RWPE2 (cell line): ENCODE measurements at regions not wholly inside any gene's neighbourhood (a gene's known extent, or its start where the extent isn't known, plus 50 kb on each side); places are given as distances from the start of the nearest gene placed in this dataset.

Source experiments
- ATAC-seq: fragments of 200-7000 bp; cut with Tn5 transposase; 3 replicates; pipeline ENCODE4 v1.9.1; 2021; ENCODE audit warnings: low read depth
- DNase-seq: peaks from one replicate; pipeline ENCODE4 v3.0.0-alpha.2; 2020; ENCODE audit warnings: low spot score
- H3K27ac ChIP-seq: fragments of 450-650 bp; 2 replicates; pipeline ENCODE4 v1.5.1; 2017; ENCODE audit warnings: mild to moderate bottlenecking; ENCODE audit not compliant: poor library complexity, severe bottlenecking
- H3K27me3 ChIP-seq: fragments of 250-450 bp; sonication (Bioruptor Pico); 2 replicates; pipeline ENCODE4 v1.5.1; 2021; ENCODE audit warnings: mild to moderate bottlenecking, moderate library complexity; ENCODE audit not compliant: insufficient read depth, poor library complexity, severe bottlenecking
- H3K36me3 ChIP-seq: fragments of 250-450 bp; sonication (Bioruptor Pico); 2 replicates; pipeline ENCODE4 v1.5.1; 2020; ENCODE audit warnings: low read depth, mild to moderate bottlenecking, moderate library complexity
- H3K4me1 ChIP-seq: fragments of 250-450 bp; sonication (Bioruptor Pico); 2 replicates; pipeline ENCODE4 v1.5.1; 2021; ENCODE audit warnings: mild to moderate bottlenecking, moderate library complexity; ENCODE audit not compliant: insufficient read depth, poor library complexity, severe bottlenecking
- H3K4me3 ChIP-seq: fragments of 250-450 bp; sonication (Bioruptor Pico); 2 replicates; pipeline ENCODE4 v1.5.1; 2021; ENCODE audit warnings: mild to moderate bottlenecking, moderate library complexity; ENCODE audit not compliant: severe bottlenecking
- H3K9me3 ChIP-seq: fragments of 250-450 bp; sonication (Bioruptor Pico); 2 replicates; pipeline ENCODE4 v1.5.1; 2021; ENCODE audit warnings: mild to moderate bottlenecking, moderate library complexity; ENCODE audit not compliant: severe bottlenecking
- CTCF ChIP-seq: fragments of 450-650 bp; IDR thresholded peaks from one replicate; pipeline ENCODE4 v1.5.1; 2017; ENCODE audit warnings: mild to moderate bottlenecking, moderate library complexity; ENCODE audit not compliant: poor library complexity, severe bottlenecking

- no peak for TF ChIP-seq CTCF
- H3K27me3 ChIP-seq = no peaks in the 10 kb centered on the region
- no peaks in the 10 kb centered on the region for H3K36me3 ChIP-seq
- no peak overlapping the region for H3K4me3 ChIP-seq
- no peak overlapping the region for H3K27ac ChIP-seq
- no peaks in the 10 kb centered on the region for H3K9me3 ChIP-seq
- DNase-seq = no peak
- H3K4me1 ChIP-seq = no peaks in the 10 kb centered on the region
- ATAC-seq = no peak
Measured at GRCh38 chr6:74651948-74652842, 553.7 kb downstream of the COL12A1 start.

GRCh38 chr6:74650668-74651067 lies 555.2 kb downstream of the COL12A1 start:
- H3K36me3 ChIP-seq = no peaks in the 10 kb centered on the region
- DNase-seq (no peak), ATAC-seq (no peak)
- no peaks in the 10 kb centered on the region for H3K4me1 ChIP-seq
- no peak overlapping the region for H3K27ac ChIP-seq
- no peak for TF ChIP-seq CTCF
- no peaks in the 10 kb centered on the region for H3K27me3 ChIP-seq
- H3K9me3 ChIP-seq = no peaks in the 10 kb centered on the region
- no peak overlapping the region for H3K4me3 ChIP-seq

GRCh38 chr6:74646461-74646860 lies 559.4 kb downstream of the COL12A1 start:
- Histone ChIP-seq H3K4me3 (no peak overlapping the region), H3K27ac (no peak overlapping the region), H3K36me3 (no peaks in the 10 kb centered on the region), H3K9me3 (no peaks in the 10 kb centered on the region), H3K27me3 (no peaks in the 10 kb centered on the region), H3K4me1 (no peaks in the 10 kb centered on the region)
- DNase-seq = no peak
- no peak for ATAC-seq
- TF ChIP-seq CTCF = no peak

GRCh38 chr6:74645108-74645849 lies 560.6 kb downstream of the COL12A1 start:
- DNase-seq (no peak), ATAC-seq (no peak)
- no peak for TF ChIP-seq CTCF
- Histone ChIP-seq H3K36me3 (no peaks in the 10 kb centered on the region), H3K9me3 (no peaks in the 10 kb centered on the region), H3K27ac (no peak overlapping the region), H3K4me1 (no peaks in the 10 kb centered on the region), H3K27me3 (no peaks in the 10 kb centered on the region), H3K4me3 (no peak overlapping the region)
